CD4-positive, alpha-beta T cell treated with Interleukin-6 at 100 ng/mL for 8 hours (primary cell): ENCODE measurements at regions not wholly inside any gene's neighbourhood (a gene's known extent, or its start where the extent isn't known, plus 50 kb on each side); places are given as distances from the start of the nearest gene placed in this dataset.

Source experiments
- DNase-seq: peaks from one replicate; pipeline ENCODE4 v3.0.0-alpha.2; 2020; ENCODE audit warnings: mixed read lengths, low spot score

- no peak for DNase-seq
Measured at GRCh38 chr16:72270531-72270930, 98.6 kb upstream of the PMFBP1 start.

- DNase-seq, result no peak
Measured at GRCh38 chr16:72266836-72267235, 94.9 kb upstream of the PMFBP1 start.

GRCh38 chr16:72264771-72265170, 92.8 kb upstream of the PMFBP1 start:
- no peak for DNase-seq

- DNase-seq, result no peak
Measured at GRCh38 chr16:72262711-72263110, 90.8 kb upstream of the PMFBP1 start.

GRCh38 chr16:72261127-72261526, 89.2 kb upstream of the PMFBP1 start:
- DNase-seq, result no peak

- no peak for DNase-seq
Measured at GRCh38 chr16:72256398-72257066, 84.6 kb upstream of the PMFBP1 start.

GRCh38 chr16:72255786-72256185, 83.8 kb upstream of the PMFBP1 start:
- DNase-seq, result no peak

- DNase-seq, result no peak
Measured at GRCh38 chr16:72247821-72248253, 75.9 kb upstream of the PMFBP1 start.

- DNase-seq, result no peak
Measured at GRCh38 chr16:72246423-72246822, 74.5 kb upstream of the PMFBP1 start.

GRCh38 chr16:72244853-72245252, 72.9 kb upstream of the PMFBP1 start:
- no peak for DNase-seq

- no peak for DNase-seq
Measured at GRCh38 chr16:72243621-72244020, 71.7 kb upstream of the PMFBP1 start.

GRCh38 chr16:72242757-72243156, 70.8 kb upstream of the PMFBP1 start:
- no peak for DNase-seq

GRCh38 chr16:72241930-72242329, 70.0 kb upstream of the PMFBP1 start:
- no peak for DNase-seq

- no peak for DNase-seq
Measured at GRCh38 chr16:72241008-72241407, 69.1 kb upstream of the PMFBP1 start.

- DNase-seq, result no peak
Measured at GRCh38 chr16:72240466-72240865, 68.5 kb upstream of the PMFBP1 start.

- no peak for DNase-seq
Measured at GRCh38 chr16:72236866-72237265, 64.9 kb upstream of the PMFBP1 start.

- DNase-seq, result no peak
Measured at GRCh38 chr16:72234387-72234786, 62.4 kb upstream of the PMFBP1 start.

GRCh38 chr16:72228014-72228413, 56.1 kb upstream of the PMFBP1 start:
- no peak for DNase-seq

- no peak for DNase-seq
Measured at GRCh38 chr16:72226136-72226535, 54.2 kb upstream of the PMFBP1 start.

- no peak for DNase-seq
Measured at GRCh38 chr16:72224260-72224768, 52.4 kb upstream of the PMFBP1 start.

GRCh38 chr16:72222503-72222902, 50.5 kb upstream of the PMFBP1 start:
- DNase-seq, result no peak
